HepG2 (cell line): ENCODE measurements at regions not wholly inside any gene's neighbourhood (a gene's known extent, or its start where the extent isn't known, plus 50 kb on each side); places are given as distances from the start of the nearest gene placed in this dataset.

Experiments used
- ATAC-seq: fragments of 200-7000 bp; cut with Tn5 transposase; 3 replicates; pipeline ENCODE4 v1.9.1; 2020; ENCODE audit warnings: mild to moderate bottlenecking, moderate library complexity
- BruUV-seq: library from RNA; stranded (reverse); fragments of 400-500 nt; replicated peaks from 2 replicates; lab custom pipeline; 2021; lab: Mats Ljungman, UMichigan
- CTCF ChIA-PET: fragments of 300-600 bp; formaldehyde crosslinking; extraction: SDS; loops from one replicate; lab custom pipeline; 2021; ENCODE audit warnings: low total read pairs, inconsistent platforms, low intra/inter-chr PET ratio; lab: Yijun Ruan, JAX
- POLR2A ChIA-PET: fragments of 350-600 bp; sonication (Branson Sonifier 250); formaldehyde crosslinking; loops from one replicate; lab custom pipeline; 2020; ENCODE audit warnings: antibody characterized with exemption, inconsistent platforms; lab: Yijun Ruan, JAX
- DNase-seq: peaks from one replicate; pipeline ENCODE4 v3.0.0-alpha.2; 2015; ENCODE audit warnings: low spot score
- FAIRE-seq: peaks from 3 replicates; lab custom pipeline; 2011; peaks lifted over from hg19 to GRCh38; lab: Jason Lieb, UNC
- H2AFZ ChIP-seq: one replicate; pipeline ENCODE4 v1.6.1; 2011; ENCODE audit warnings: low read length, inconsistent platforms
- H3K27ac ChIP-seq: fragments of 300-600 bp; 3 replicates; pipeline ENCODE4 v1.8.0; 2011; ENCODE audit warnings: mixed run types, mild to moderate bottlenecking, mixed read lengths, low read length, inconsistent platforms; ENCODE audit not compliant: insufficient read depth; ENCODE audit errors: extremely low read length
- H3K27me3 ChIP-seq, 2 experiments: fragments of 200-600 bp in 1 of 2; 2 replicates in 1 of 2; 3 replicates in 1 of 2; pipeline versions ENCODE4 v1.6.0 to v1.8.0; 2011; ENCODE audit warnings: low read length in 2 of 2, mild to moderate bottlenecking in 2 of 2, moderate library complexity in 2 of 2, inconsistent platforms in 1 of 2; ENCODE audit not compliant: insufficient read depth in 2 of 2, control insufficient read depth in 1 of 2
- H3K36me3 ChIP-seq, 2 experiments: fragments of 200-600 bp in 1 of 2; replicated peaks in 1 of 2; 2 replicates in 1 of 2; 3 replicates in 1 of 2; pipeline versions ENCODE4 v1.5.1 to v1.8.0; 2011; ENCODE audit warnings: low read length in 2 of 2, inconsistent platforms in 1 of 2; ENCODE audit not compliant: insufficient read depth in 2 of 2, control insufficient read depth in 1 of 2
- H3K4me1 ChIP-seq: 2 replicates; pipeline ENCODE4 v1.5.1; 2012; ENCODE audit warnings: low read length, inconsistent platforms; ENCODE audit not compliant: insufficient read depth
- H3K4me2 ChIP-seq: 2 replicates; pipeline ENCODE4 v1.6.0; 2011; ENCODE audit warnings: low read depth, low read length, inconsistent platforms
- H3K4me3 ChIP-seq, 3 experiments: fragments of 200-600 bp in 1 of 3; sonication (generic), shearing (Covaris generic) in 1 of 3; replicated peaks in 1 of 3; 2 replicates each; pipeline ENCODE4 v1.5.1; 2011 to 2016; ENCODE audit warnings: low read length in 3 of 3, inconsistent platforms in 2 of 3, low read depth in 2 of 3, mild to moderate bottlenecking in 2 of 3, control low read depth in 1 of 3, mixed read lengths in 1 of 3; ENCODE audit not compliant: insufficient read depth in 1 of 3
- H3K79me2 ChIP-seq: one replicate; pipeline ENCODE4 v1.6.1; 2011; ENCODE audit warnings: low read length, inconsistent platforms; ENCODE audit not compliant: insufficient read depth
- H3K9ac ChIP-seq: 2 replicates; pipeline ENCODE4 v1.6.0; 2011; ENCODE audit warnings: mild to moderate bottlenecking, low read depth, low read length, inconsistent platforms; ENCODE audit not compliant: insufficient read depth
- H3K9me3 ChIP-seq: 2 replicates; pipeline ENCODE4 v1.5.1; 2012; ENCODE audit warnings: mild to moderate bottlenecking, low read length
- H4K20me1 ChIP-seq: 2 replicates; pipeline ENCODE4 v1.6.0; 2011; ENCODE audit warnings: inconsistent platforms, mild to moderate bottlenecking, low read length, moderate library complexity; ENCODE audit not compliant: insufficient read depth
- FOXO1 ChIP-seq: sonication (generic); formaldehyde crosslinking; IDR thresholded peaks from 2 replicates; pipeline ENCODE4 v1.4.0; 2020; ENCODE audit warnings: missing genetic modification reagents
- GPBP1L1 ChIP-seq: sonication (generic); formaldehyde crosslinking; IDR thresholded peaks from 2 replicates; pipeline ENCODE4 v1.5.0; 2020; ENCODE audit warnings: mild to moderate bottlenecking, missing genetic modification reagents
- HOXA3 ChIP-seq: sonication (generic); formaldehyde crosslinking; IDR thresholded peaks from 2 replicates; pipeline ENCODE4 v1.5.0; 2020; ENCODE audit warnings: missing genetic modification reagents
- HOXA9 ChIP-seq: sonication (generic); formaldehyde crosslinking; IDR thresholded peaks from 2 replicates; pipeline ENCODE4 v1.8.1; 2022; ENCODE audit warnings: missing genetic modification reagents, mild to moderate bottlenecking, moderate library complexity, borderline replicate concordance
- JARID2 ChIP-seq: sonication (generic); formaldehyde crosslinking; IDR thresholded peaks from 2 replicates; pipeline ENCODE4 v1.8.1; 2023; ENCODE audit warnings: missing genetic modification reagents, inconsistent platforms; ENCODE audit not compliant: insufficient replicate concordance
- POGZ ChIP-seq: sonication (generic); formaldehyde crosslinking; IDR thresholded peaks from 2 replicates; pipeline ENCODE4 v1.4.0; 2020; ENCODE audit warnings: mild to moderate bottlenecking, missing genetic modification reagents
- SCMH1 ChIP-seq: sonication (generic); formaldehyde crosslinking; IDR thresholded peaks from 2 replicates; pipeline ENCODE4 v1.9.0; 2021; ENCODE audit warnings: missing genetic modification reagents, mild to moderate bottlenecking, borderline replicate concordance
- SNAPC2 ChIP-seq: sonication (generic); formaldehyde crosslinking; IDR thresholded peaks from 2 replicates; pipeline ENCODE4 v1.8.1; 2022; ENCODE audit warnings: mild to moderate bottlenecking, missing genetic modification reagents
- TERF1 ChIP-seq: sonication (generic); formaldehyde crosslinking; IDR thresholded peaks from 2 replicates; pipeline ENCODE4 v1.8.0; 2022; ENCODE audit warnings: mild to moderate bottlenecking, missing genetic modification reagents, moderate library complexity
- ZMAT3 ChIP-seq: sonication (generic); formaldehyde crosslinking; conservative IDR thresholded peaks from 2 replicates; pipeline ENCODE4 v1.7.0; 2021; ENCODE audit warnings: missing genetic modification reagents
- ZNF142 ChIP-seq: sonication (generic); formaldehyde crosslinking; IDR thresholded peaks from 2 replicates; pipeline ENCODE4 v1.4.0; 2020; ENCODE audit warnings: missing genetic modification reagents
- ZNF790 ChIP-seq: sonication (generic); formaldehyde crosslinking; IDR thresholded peaks from 2 replicates; pipeline ENCODE4 v1.8.0; 2022; ENCODE audit warnings: missing genetic modification reagents, mild to moderate bottlenecking, borderline replicate concordance
- WGBS: methylation state at CpG from one replicate; pipeline ENCODE4 v1.1.6; 2017; ENCODE audit warnings: low lambda C conversion rate; 5-methylcytosine and 5-hydroxymethylcytosine counted together
- in situ Hi-C: cut with HindIII; loops from 2 replicates; pipeline ENCODE4 v1.10.0; 2017; ENCODE audit warnings: low pct_unique_long_range_greater_than_20kb; ENCODE audit not compliant: extremely low pct_ligation_motif_present
- intact Hi-C: fragments of 100-400 bp; cut with micrococcal nuclease; formaldehyde crosslinking; loops from one replicate; pipeline ENCODE4 v1.10.0; 2022; ENCODE audit not compliant: unreplicated experiment

- intact Hi-C loops (no loop called here), in situ Hi-C loops (no loop called here)
- no peak for DNase-seq
- WGBS = 33% methylated on average over 1 of the region's 1 CpG
- H3K9ac ChIP-seq = no peak overlapping the region
- H4K20me1 ChIP-seq = no peaks in the 10 kb centered on the region
- TF ChIP-seq SNAPC2 (no peak), ZNF790 (CRISPR knock-in tag) (no peak), ZMAT3 (no peak)
- FAIRE-seq = no peak
- CTCF ChIA-PET = no interaction called here
- H3K79me2 ChIP-seq = no peaks in the 10 kb centered on the region
- H3K4me2 ChIP-seq = no peak overlapping the region
- H3K27ac ChIP-seq = no peak overlapping the region
- H3K4me1 ChIP-seq = no peaks in the 10 kb centered on the region
- ATAC-seq = no peak
- BruUV-seq = no TSS peak
- H3K9me3 ChIP-seq = no peaks in the 10 kb centered on the region
- H3K27me3 ChIP-seq = no peaks in the 10 kb centered on the region
- no peak overlapping the region for H3K4me3 ChIP-seq
- H3K36me3 ChIP-seq = no peaks in the 10 kb centered on the region
- POLR2A ChIA-PET = no interaction called here
- no peak overlapping the region for H2AFZ ChIP-seq
Observed at GRCh38 chr5:98415663-98416062, 357.8 kb upstream of the RGMB start.

GRCh38 chr5:98416541-98416940 lies 356.9 kb upstream of the RGMB start:
- DNase-seq = no peak
- no peaks in the 10 kb centered on the region for H3K79me2 ChIP-seq
- in situ Hi-C loops = no loop called here
- no TSS peak for BruUV-seq
- H3K9me3 ChIP-seq = no peaks in the 10 kb centered on the region
- H4K20me1 ChIP-seq = no peaks in the 10 kb centered on the region
- intact Hi-C loops = no loop called here
- H3K27ac ChIP-seq = no peak overlapping the region
- H3K4me1 ChIP-seq = no peaks in the 10 kb centered on the region
- H3K36me3 ChIP-seq = no peaks in the 10 kb centered on the region
- H3K9ac ChIP-seq = no peak overlapping the region
- ChIA-PET POLR2A (no interaction called here), CTCF (no interaction called here)
- ATAC-seq = no peak
- H3K27me3 ChIP-seq = no peaks in the 10 kb centered on the region
- no peak for FAIRE-seq
- no peak overlapping the region for H3K4me2 ChIP-seq
- no peak overlapping the region for H3K4me3 ChIP-seq
- no peak overlapping the region for H2AFZ ChIP-seq
- TF ChIP-seq HOXA3 (CRISPR knock-in tag) = no peak
- no peak for TF ChIP-seq SCMH1 (CRISPR knock-in tag)
- TF ChIP-seq POGZ (CRISPR knock-in tag) = no peak
- TF ChIP-seq GPBP1L1 (CRISPR knock-in tag) = no peak
- no peak for TF ChIP-seq ZNF142 (CRISPR knock-in tag)
- no peak for TF ChIP-seq TERF1 (CRISPR knock-in tag)
- TF ChIP-seq HOXA9 = no peak
- no peak for TF ChIP-seq JARID2 (CRISPR knock-in tag)
- TF ChIP-seq FOXO1 (CRISPR knock-in tag) = no peak
